ENCODE measurements at regions not wholly inside any gene's neighbourhood (a gene's known extent, or its start where the extent isn't known, plus 50 kb on each side); places are given as distances from the start of the nearest gene placed in this dataset.
"Not testable (repeated sequence)": the region's sequence is repeated elsewhere in the genome, so short reads cannot be mapped to it uniquely, and the experiment has no call there.

DNA sequence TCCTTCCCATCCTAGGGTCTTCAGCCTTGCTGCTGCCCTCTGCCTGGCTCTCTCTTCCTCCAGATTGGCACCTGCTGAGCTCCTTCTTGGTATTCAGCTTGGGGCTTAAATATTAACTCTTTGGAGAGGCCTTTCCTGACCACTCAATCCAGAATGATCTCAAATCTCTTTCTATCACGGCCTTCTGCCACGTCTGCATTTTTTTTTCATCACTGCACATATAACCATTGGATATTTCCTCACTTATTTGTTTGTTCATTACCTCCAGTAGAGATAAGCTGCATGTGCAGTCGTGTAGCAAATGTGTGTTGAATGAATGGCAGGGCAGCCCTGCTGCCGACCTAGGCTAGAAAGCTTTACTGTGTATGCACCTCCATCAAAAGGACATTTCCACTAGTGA, 51.6 kb upstream of the MPP7 start:
- DNase-seq = no peak

GRCh38 chr10:28355376-28355775, 52.5 kb upstream of the MPP7 start:
- no peak for DNase-seq

- no peak for DNase-seq
These were observed 56.5 kb upstream of the MPP7 start for GRCh38 chr10:28359334-28359733.

GRCh38 chr10:28360175-28360574, 57.3 kb upstream of the MPP7 start:
- DNase-seq = no peak

- no peak for DNase-seq
These were observed 60.5 kb upstream of the MPP7 start for GRCh38 chr10:28363376-28363775.

- no peak for DNase-seq
These were observed 63.0 kb upstream of the MPP7 start for GRCh38 chr10:28365840-28366239.

DNA sequence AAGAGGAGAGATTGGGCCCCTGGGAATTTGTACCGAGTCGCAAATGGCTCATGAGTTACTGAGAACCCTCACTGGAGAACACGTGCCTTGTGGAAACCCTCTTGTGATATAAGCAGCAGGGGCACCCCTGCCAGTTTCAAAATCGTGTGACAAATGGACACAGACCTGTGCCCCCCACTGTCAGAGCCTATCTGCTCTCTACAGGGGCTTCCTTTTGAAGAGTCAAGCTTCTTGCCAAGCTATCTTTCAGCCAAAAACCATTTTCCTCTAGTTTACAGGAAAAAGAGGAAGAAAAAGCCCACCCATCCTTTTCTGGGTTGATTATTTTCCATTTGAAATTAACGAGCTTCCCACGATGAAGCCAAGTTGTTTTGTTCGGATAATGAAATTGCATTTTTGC, 64.1 kb upstream of the MPP7 start:
- DNase-seq = no peak

- DNase-seq = no peak
These were observed 64.5 kb upstream of the MPP7 start for GRCh38 chr10:28367413-28367812.

DNA sequence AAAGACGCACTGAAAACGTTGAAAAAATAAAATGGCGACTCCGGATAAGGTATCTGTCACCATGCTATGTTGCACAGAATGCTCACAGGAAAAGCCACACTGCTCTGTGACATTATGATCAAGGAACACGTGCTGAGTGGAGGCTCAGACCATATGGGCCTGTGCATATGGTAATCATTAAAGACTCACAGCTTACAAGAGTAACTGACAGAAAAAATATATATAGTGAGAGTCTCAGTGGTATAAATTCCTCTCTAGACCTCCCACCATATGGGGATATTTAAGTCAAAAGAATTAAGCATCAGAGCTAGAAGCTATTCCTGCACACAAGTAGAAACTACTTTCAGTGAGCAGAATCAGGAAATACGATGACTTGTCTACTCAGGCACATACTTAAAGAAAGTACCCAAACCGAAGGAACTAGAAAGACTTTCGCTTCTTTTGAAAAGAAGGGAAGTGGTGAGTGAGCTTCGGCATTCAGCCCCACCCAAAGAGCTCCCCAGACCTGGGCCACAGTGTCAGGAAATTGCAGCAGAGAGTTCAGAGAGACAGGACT, 65.1 kb upstream of the MPP7 start:
- DNase-seq = peak; percentile 49

DNA sequence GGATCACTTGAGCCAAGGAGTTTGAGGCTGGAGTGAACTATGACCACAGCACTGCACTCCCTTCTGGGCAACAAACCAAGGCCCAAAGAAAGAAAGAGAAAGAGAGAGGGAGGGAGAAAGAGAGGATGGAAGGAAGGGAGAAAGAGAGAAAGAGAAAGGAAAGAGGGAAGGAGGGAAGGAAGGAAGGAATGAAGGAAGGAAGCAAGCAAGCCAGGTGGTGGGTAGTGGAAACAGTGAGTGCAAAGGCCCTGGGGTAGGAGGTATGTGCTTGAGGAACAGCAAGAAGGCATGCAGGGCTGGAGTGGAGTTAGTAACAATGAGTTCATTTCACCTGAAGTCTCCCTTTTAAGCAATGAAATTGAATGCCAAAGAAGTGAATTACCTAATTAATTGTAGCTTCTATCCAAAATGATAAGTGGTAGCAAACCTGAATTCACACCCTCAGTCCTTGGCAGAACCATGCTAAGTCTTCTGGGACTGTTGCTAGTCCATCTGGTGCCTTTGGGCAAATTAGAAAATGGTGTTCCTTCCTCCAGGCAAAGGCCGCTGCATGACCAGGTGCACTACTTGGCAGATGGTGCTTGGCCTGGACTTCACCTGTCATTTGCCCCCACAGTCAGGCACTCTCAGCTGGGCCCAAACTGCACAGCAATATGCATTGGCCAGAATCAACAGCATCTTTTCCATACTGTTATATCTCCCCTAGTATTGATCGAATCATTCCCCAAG, 67.4 kb upstream of the MPP7 start:
- DNase-seq = no peak

- DNase-seq = not testable (repeated sequence)
These were observed 68.8 kb upstream of the MPP7 start for GRCh38 chr10:28371638-28372037.

GRCh38 chr10:28374036-28374435, 71.2 kb upstream of the MPP7 start:
- no peak for DNase-seq

GRCh38 chr10:28375399-28376354, 72.8 kb upstream of the MPP7 start:
- no peak for DNase-seq

GRCh38 chr10:28378986-28379585, 76.2 kb upstream of the MPP7 start:
- no peak for DNase-seq

- DNase-seq = no peak
These were observed 78.6 kb upstream of the MPP7 start for GRCh38 chr10:28381466-28381865.

GRCh38 chr10:28381903-28382347, 79.1 kb upstream of the MPP7 start:
- peak; percentile 81 for DNase-seq

DNA sequence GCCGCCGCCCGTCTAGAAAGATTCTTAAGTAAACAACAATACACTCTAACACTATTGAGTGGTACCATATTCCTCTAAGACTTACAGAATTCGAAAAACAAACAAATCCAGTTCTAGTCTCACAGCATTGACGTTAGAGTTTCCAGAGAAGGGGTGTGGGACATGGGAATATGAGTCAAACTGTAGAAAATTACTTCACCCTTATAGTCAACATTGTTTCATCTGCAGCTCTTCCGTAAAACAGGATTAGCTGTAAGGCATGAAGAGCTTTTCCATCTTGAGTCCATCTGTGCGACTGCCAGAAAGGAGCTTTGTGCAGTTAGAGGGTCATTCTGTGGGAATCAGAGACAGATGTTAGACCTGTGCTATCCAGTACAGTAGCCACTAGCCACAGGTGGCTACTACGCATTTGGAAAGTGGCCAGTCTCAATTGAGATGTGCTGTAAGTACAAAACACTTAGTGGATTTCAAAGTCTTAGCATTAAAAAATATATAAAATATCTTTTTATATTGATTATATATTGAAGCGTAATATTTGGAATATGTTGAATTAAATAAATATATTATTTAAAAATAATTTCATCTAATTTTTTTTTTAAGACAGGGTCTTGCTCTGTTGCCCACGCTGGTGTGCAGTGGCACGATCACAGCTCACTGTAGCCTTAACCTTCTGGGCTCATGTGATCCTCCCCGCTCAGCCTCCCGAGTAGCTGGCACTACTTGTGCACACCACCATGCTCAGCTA, 79.8 kb upstream of the MPP7 start:
- DNase-seq = no peak

DNA sequence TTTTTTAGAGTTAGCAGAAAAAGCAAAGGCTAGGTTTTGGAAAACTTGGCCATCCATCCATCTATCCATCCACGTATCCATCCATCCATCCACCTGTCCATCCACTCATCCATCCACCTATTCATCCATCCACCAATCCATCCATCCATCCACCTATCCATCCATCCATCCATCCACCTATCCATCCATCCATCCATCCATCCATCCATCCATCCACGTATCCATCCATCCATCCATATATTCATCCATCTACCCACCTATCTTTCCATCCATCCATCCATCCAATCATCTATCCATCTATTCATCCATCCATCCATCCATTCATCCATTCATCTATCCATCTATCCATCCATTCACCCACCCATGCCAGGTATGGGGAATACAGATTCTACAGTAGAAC, 81.7 kb upstream of the MPP7 start:
- DNase-seq = no peak

GRCh38 chr10:28385748-28386502, 83.1 kb upstream of the MPP7 start:
- no peak for DNase-seq

- DNase-seq = no peak
These were observed 83.6 kb upstream of the MPP7 start for GRCh38 chr10:28386503-28386868.

GRCh38 chr10:28387140-28387539, 84.3 kb upstream of the MPP7 start:
- no peak for DNase-seq

DNA sequence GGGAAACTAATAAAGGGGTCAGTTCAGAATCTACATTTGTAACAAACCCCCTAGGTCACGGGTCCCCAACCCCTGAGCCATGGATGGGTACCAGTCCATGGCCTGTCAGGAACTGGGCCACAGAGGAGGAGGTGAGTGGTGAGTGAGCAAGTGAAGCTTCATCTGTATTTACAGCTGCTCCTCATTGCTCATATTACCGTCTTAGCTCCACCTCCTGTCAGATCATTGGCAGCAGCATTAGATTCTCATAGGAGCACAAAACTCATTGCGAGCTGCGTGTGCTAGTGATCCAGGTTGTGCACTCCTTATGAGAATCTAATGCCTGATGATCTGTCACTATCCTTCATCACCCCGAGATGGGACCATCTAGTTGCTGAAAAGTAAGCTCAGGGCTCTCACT, 88.4 kb upstream of the MPP7 start:
- DNase-seq = no peak

Data from effector CD4-positive, alpha-beta T cell (primary cell).